CD14-positive monocyte (primary cell): ENCODE measurements at regions not wholly inside any gene's neighbourhood (a gene's known extent, or its start where the extent isn't known, plus 50 kb on each side); places are given as distances from the start of the nearest gene placed in this dataset.

Source experiments
- DNase-seq, 3 donors: peaks; one replicate each; pipeline ENCODE4 v3.0.0-alpha.2; 2011 to 2022
- H2AFZ ChIP-seq: 2 replicates; pipeline ENCODE4 v1.6.0; 2012; ENCODE audit warnings: mild to moderate bottlenecking, low read depth, low read length, inconsistent platforms; ENCODE audit not compliant: insufficient read depth, poor library complexity, severe bottlenecking
- H3K27ac ChIP-seq, 2 donors: 1 replicate in 1 of 2; 2 replicates in 1 of 2; pipeline ENCODE4 v1.5.1; 2012 to 2013; ENCODE audit warnings: low read length in 2 of 2, control low read depth in 1 of 2, inconsistent platforms in 1 of 2, low read depth in 1 of 2, mild to moderate bottlenecking in 1 of 2
- H3K27me3 ChIP-seq, 2 donors: one replicate each; pipeline versions ENCODE4 v1.6.0 to v1.6.1; 2011 to 2013; ENCODE audit warnings: low read length in 2 of 2; ENCODE audit not compliant: control insufficient read depth in 2 of 2, insufficient read depth in 2 of 2
- H3K36me3 ChIP-seq, 2 donors: replicated peaks in 1 of 2; 1 replicate in 1 of 2; 2 replicates in 1 of 2; pipeline versions ENCODE4 v1.5.1 to v1.6.1; 2012 to 2013; ENCODE audit warnings: low read length in 2 of 2, control low read depth in 1 of 2, inconsistent platforms in 1 of 2, mild to moderate bottlenecking in 1 of 2; ENCODE audit not compliant: insufficient read depth in 2 of 2, control insufficient read depth in 1 of 2
- H3K4me1 ChIP-seq, 2 donors: 1 replicate in 1 of 2; 2 replicates in 1 of 2; pipeline versions ENCODE4 v1.5.1 to v1.6.1; 2012 to 2013; ENCODE audit warnings: low read length in 2 of 2, control low read depth in 1 of 2, inconsistent platforms in 1 of 2, mild to moderate bottlenecking in 1 of 2, moderate library complexity in 1 of 2; ENCODE audit not compliant: insufficient read depth in 2 of 2, control insufficient read depth in 1 of 2
- H3K4me2 ChIP-seq: replicated peaks from 2 replicates; pipeline ENCODE3; 2012; ENCODE audit warnings: low read length, moderate library complexity, mild to moderate bottlenecking; ENCODE audit not compliant: poor library complexity, severe bottlenecking; ENCODE audit errors: extremely low read depth
- H3K4me3 ChIP-seq, 3 experiments: fragments of 200-600 bp in 1 of 3; sonication (generic) in 1 of 3; replicated peaks in 1 of 3; 1 replicate in 2 of 3; 2 replicates in 1 of 3; pipeline ENCODE4 v1.5.1; 2011 to 2013; ENCODE audit warnings: low read length in 3 of 3, mild to moderate bottlenecking in 3 of 3, control low read depth in 2 of 3, low read depth in 2 of 3, inconsistent platforms in 1 of 3, moderate library complexity in 1 of 3
- H3K79me2 ChIP-seq: 2 replicates; pipeline ENCODE4 v1.6.0; 2012; ENCODE audit warnings: mild to moderate bottlenecking, control low read depth, inconsistent platforms, low read length, moderate library complexity; ENCODE audit not compliant: insufficient read depth
- H3K9ac ChIP-seq: 2 replicates; pipeline ENCODE4 v1.6.0; 2017; ENCODE audit warnings: low read length, mild to moderate bottlenecking; ENCODE audit not compliant: insufficient read depth, poor library complexity, severe bottlenecking
- H3K9me3 ChIP-seq, 2 donors: replicated peaks in 1 of 2; 1 replicate in 1 of 2; 2 replicates in 1 of 2; pipeline versions ENCODE4 v1.5.1 to v1.6.1; 2012 to 2013; ENCODE audit warnings: low read length in 2 of 2, control low read depth in 1 of 2; ENCODE audit not compliant: control insufficient read depth in 1 of 2, insufficient read depth in 1 of 2
- H4K20me1 ChIP-seq: 2 replicates; pipeline ENCODE4 v1.6.0; 2012; ENCODE audit warnings: mild to moderate bottlenecking, low read length, control low read depth, moderate library complexity; ENCODE audit not compliant: insufficient read depth
- H3K27ac Mint-ChIP-seq, 7 donors: one replicate each; pipeline ENCODE4 v1.8.0; 2020; ENCODE audit warnings: mild to moderate bottlenecking in 7 of 7, mixed read lengths in 7 of 7, moderate library complexity in 6 of 7, inconsistent platforms in 2 of 7
- H3K27me3 Mint-ChIP-seq, 3 donors: one replicate each; pipeline ENCODE4 v1.8.0; 2021 to 2022; ENCODE audit warnings: low read depth in 3 of 3, mild to moderate bottlenecking in 3 of 3, mixed read lengths in 3 of 3, moderate library complexity in 3 of 3, inconsistent platforms in 1 of 3
- H3K36me3 Mint-ChIP-seq, 2 donors: one replicate each; pipeline ENCODE4 v1.8.0; 2020; ENCODE audit warnings: mixed read lengths in 2 of 2, inconsistent platforms in 1 of 2, mild to moderate bottlenecking in 1 of 2
- H3K4me1 Mint-ChIP-seq: one replicate; pipeline ENCODE4 v1.8.0; 2020; ENCODE audit warnings: mild to moderate bottlenecking, mixed read lengths
- H3K4me3 Mint-ChIP-seq, 2 donors: one replicate each; pipeline ENCODE4 v1.8.0; 2020; ENCODE audit warnings: mild to moderate bottlenecking in 2 of 2, mixed read lengths in 2 of 2, moderate library complexity in 1 of 2
- H3K9me3 Mint-ChIP-seq, 7 donors: one replicate each; pipeline ENCODE4 v1.8.0; 2020 to 2022; ENCODE audit warnings: mixed read lengths in 7 of 7, mild to moderate bottlenecking in 6 of 7, moderate library complexity in 6 of 7, inconsistent platforms in 2 of 7
- WGBS: methylation state at CpG from one replicate; pipeline ENCODE4 v1.1.5; 2013; ENCODE audit warnings: missing lambda C conversion rate; ENCODE audit not compliant: insufficient coverage; 5-methylcytosine and 5-hydroxymethylcytosine counted together
- intact Hi-C, 2 donors: fragments of 100-400 bp; cut with micrococcal nuclease; formaldehyde crosslinking; loops; one replicate each; pipeline versions ENCODE4 v1.15.0 to v1.15.1; 2023
- TF ChIP-seq, protein P1 (sequence below): fragments of 200-600 bp; IDR thresholded peaks from one replicate; pipeline ENCODE4 v1.8.0; 2022; ENCODE audit warnings: antibody characterized with exemption, mild to moderate bottlenecking

GRCh38 chr1:116256286-116256649 is 116.8 kb upstream of the ATP1A1 start:
- peaks cover 10% of the 10 kb centered on the region for H3K4me1 Mint-ChIP-seq
- TF ChIP-seq, protein P1, sequence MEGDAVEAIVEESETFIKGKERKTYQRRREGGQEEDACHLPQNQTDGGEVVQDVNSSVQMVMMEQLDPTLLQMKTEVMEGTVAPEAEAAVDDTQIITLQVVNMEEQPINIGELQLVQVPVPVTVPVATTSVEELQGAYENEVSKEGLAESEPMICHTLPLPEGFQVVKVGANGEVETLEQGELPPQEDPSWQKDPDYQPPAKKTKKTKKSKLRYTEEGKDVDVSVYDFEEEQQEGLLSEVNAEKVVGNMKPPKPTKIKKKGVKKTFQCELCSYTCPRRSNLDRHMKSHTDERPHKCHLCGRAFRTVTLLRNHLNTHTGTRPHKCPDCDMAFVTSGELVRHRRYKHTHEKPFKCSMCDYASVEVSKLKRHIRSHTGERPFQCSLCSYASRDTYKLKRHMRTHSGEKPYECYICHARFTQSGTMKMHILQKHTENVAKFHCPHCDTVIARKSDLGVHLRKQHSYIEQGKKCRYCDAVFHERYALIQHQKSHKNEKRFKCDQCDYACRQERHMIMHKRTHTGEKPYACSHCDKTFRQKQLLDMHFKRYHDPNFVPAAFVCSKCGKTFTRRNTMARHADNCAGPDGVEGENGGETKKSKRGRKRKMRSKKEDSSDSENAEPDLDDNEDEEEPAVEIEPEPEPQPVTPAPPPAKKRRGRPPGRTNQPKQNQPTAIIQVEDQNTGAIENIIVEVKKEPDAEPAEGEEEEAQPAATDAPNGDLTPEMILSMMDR, result no peak
- no peak for DNase-seq
- no peak overlapping the region for H3K27ac Mint-ChIP-seq
- no peak overlapping the region for H3K27ac ChIP-seq
- no peak overlapping the region for H3K9ac ChIP-seq
- H3K36me3 Mint-ChIP-seq, result no peaks in the 10 kb centered on the region
- no peaks in the 10 kb centered on the region for H3K27me3 ChIP-seq
- H2AFZ ChIP-seq, result no peak overlapping the region
- 83% methylated on average over 1 of the region's 2 CpGs for WGBS
- no peak overlapping the region for H3K4me3 ChIP-seq
- H3K36me3 ChIP-seq, result no peaks in the 10 kb centered on the region
- no peaks in the 10 kb centered on the region for H3K9me3 Mint-ChIP-seq
- peaks cover 0 to 6% (median 0%) of the 10 kb centered on the region in 3 donors for H3K27me3 Mint-ChIP-seq
- no peak overlapping the region for H3K4me3 Mint-ChIP-seq
- H3K9me3 ChIP-seq, result no peaks in the 10 kb centered on the region
- H3K4me1 ChIP-seq, result peaks cover 0 to 4% of the 10 kb centered on the region in 2 donors
- intact Hi-C loops, result no loop called here
- no peak overlapping the region for H3K4me2 ChIP-seq
- H4K20me1 ChIP-seq, result no peaks in the 10 kb centered on the region
- H3K79me2 ChIP-seq, result no peaks in the 10 kb centered on the region

GRCh38 chr1:116256875-116257274 is 116.2 kb upstream of the ATP1A1 start:
- Histone ChIP-seq H3K4me3 (no peak overlapping the region), H3K36me3 (no peaks in the 10 kb centered on the region), H2AFZ (no peak overlapping the region), H3K4me2 (no peak overlapping the region), H3K9me3 (no peaks in the 10 kb centered on the region), H3K9ac (no peak overlapping the region), H4K20me1 (no peaks in the 10 kb centered on the region), H3K27ac (no peak overlapping the region), H3K4me1 (peaks cover 0 to 4% of the 10 kb centered on the region in 2 donors), H3K27me3 (no peaks in the 10 kb centered on the region), H3K79me2 (no peaks in the 10 kb centered on the region)
- intact Hi-C loops, result no loop called here
- Mint-ChIP-seq H3K27ac (no peak overlapping the region), H3K4me1 (peaks cover 10% of the 10 kb centered on the region), H3K9me3 (peaks cover 0 to 1% (median 0%) of the 10 kb centered on the region in 7 donors), H3K4me3 (no peak overlapping the region), H3K36me3 (no peaks in the 10 kb centered on the region), H3K27me3 (peaks cover 0 to 6% (median 0%) of the 10 kb centered on the region in 3 donors)
- WGBS, result 88% methylated on average over 3 of the region's 3 CpGs
- TF ChIP-seq, protein P1, result no peak
- DNase-seq, result no peak
